ENCODE measurements at regions not wholly inside any gene's neighbourhood (a gene's known extent, or its start where the extent isn't known, plus 50 kb on each side); places are given as distances from the start of the nearest gene placed in this dataset.

- H3K4me1 Mint-ChIP-seq = peaks cover 7% of the 10 kb centered on the region
- no peak for ATAC-seq
- DNase-seq (ENCODE audit: low spot score) = no peak
- no peaks in the 10 kb centered on the region for H3K27me3 Mint-ChIP-seq (ENCODE audit: low read depth)
- CTCF ChIA-PET = no interaction called here
- POLR2A ChIA-PET = no interaction called here
- H3K9me3 Mint-ChIP-seq = no peaks in the 10 kb centered on the region
- H3K36me3 Mint-ChIP-seq = no peaks in the 10 kb centered on the region
- no peak overlapping the region for H3K27ac Mint-ChIP-seq
- H3K4me3 Mint-ChIP-seq = no peak overlapping the region
- TF ChIP-seq ZMAT4 (CRISPR knock-in tag; IDR thresholded peaks at IDR 0.05) (no peak), CREM (CRISPR knock-in tag; IDR thresholded peaks at IDR 0.05) (no peak), ATF1 (CRISPR knock-in tag; IDR thresholded peaks at IDR 0.05) (no peak), ATF2 (CRISPR knock-in tag; IDR thresholded peaks at IDR 0.05; ENCODE audit: borderline replicate concordance, low read depth) (no peak), STAT6 (CRISPR knock-in tag; conservative IDR thresholded peaks at IDR 0.05; ENCODE audit: low read depth) (no peak), ZSCAN18 (CRISPR knock-in tag; IDR thresholded peaks at IDR 0.05) (no peak), ARID4B (CRISPR knock-in tag; IDR thresholded peaks at IDR 0.05; ENCODE audit: borderline replicate concordance) (no peak), ELF4 (CRISPR knock-in tag; IDR thresholded peaks at IDR 0.05; ENCODE audit: low read depth) (no peak), ZNF416 (CRISPR knock-in tag; IDR thresholded peaks at IDR 0.05) (no peak), JAZF1 (CRISPR knock-in tag; IDR thresholded peaks at IDR 0.05) (no peak), RORB (CRISPR knock-in tag; IDR thresholded peaks at IDR 0.05) (no peak), ETV6 (CRISPR knock-in tag; IDR thresholded peaks at IDR 0.05) (no peak), KAT7 (CRISPR knock-in tag; IDR thresholded peaks at IDR 0.05; ENCODE audit: borderline replicate concordance) (no peak), MXD4 (CRISPR knock-in tag; IDR thresholded peaks at IDR 0.05; ENCODE audit: borderline replicate concordance) (no peak)
- TF ChIP-seq, protein P1, sequence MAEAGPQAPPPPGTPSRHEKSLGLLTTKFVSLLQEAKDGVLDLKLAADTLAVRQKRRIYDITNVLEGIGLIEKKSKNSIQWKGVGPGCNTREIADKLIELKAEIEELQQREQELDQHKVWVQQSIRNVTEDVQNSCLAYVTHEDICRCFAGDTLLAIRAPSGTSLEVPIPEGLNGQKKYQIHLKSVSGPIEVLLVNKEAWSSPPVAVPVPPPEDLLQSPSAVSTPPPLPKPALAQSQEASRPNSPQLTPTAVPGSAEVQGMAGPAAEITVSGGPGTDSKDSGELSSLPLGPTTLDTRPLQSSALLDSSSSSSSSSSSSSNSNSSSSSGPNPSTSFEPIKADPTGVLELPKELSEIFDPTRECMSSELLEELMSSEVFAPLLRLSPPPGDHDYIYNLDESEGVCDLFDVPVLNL (CRISPR knock-in tag; IDR thresholded peaks at IDR 0.05; ENCODE audit: borderline replicate concordance, low read depth) = no peak
Observed at GRCh38 chr12:14190694-14191093, 174.8 kb upstream of the ATF7IP start.
